ENCODE measurements at regions not wholly inside any gene's neighbourhood (a gene's known extent, or its start where the extent isn't known, plus 50 kb on each side); places are given as distances from the start of the nearest gene placed in this dataset.
A peak's percentile ranks its signal among the peaks of the same experiment; 100 is the strongest.
"Not testable (repeated sequence)": the region's sequence is repeated elsewhere in the genome, so short reads cannot be mapped to it uniquely, and the experiment has no call there.

DNA sequence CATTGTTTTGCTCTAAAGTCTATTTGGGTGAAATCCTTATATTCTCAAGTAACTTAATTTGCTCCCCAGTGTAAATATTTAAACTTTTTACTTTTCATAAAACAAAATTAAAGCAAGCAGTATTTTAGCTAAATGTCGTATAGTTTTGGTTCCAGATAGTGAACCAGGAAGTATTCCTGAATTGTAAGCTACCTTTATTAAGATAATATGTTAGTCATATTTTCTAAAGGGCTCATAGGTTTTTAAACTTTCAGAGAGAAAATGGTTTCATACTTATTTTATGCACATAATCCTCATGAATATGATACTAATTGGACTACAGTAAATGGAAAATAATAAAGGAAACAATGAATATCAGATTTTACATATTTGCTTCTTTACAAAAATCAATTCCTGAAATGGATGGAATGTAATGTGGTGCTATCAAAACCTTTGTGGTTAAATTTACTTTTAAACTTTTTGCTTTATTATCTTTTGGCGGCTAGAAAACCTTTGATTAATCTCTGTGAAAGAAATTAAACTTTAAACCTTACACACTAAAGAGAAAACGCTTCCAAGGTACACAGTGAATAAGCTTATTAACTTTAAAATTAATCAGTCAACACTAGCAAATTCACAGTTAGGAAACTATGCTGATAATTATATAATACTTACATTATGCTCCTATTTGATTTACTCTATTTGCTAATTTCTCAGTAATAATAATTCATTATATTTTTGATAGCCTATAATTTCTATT, 76.6 kb upstream of the RHOBTB1 start:
- Histone ChIP-seq H3K27me3 (no peaks in the 10 kb centered on the region), H3K36me3 (no peaks in the 10 kb centered on the region), H3K4me1 (peaks cover 0 to 16% (median 5%) of the 10 kb centered on the region in 3 donors), H3K4me3 (no peak overlapping the region), H3K9me3 (no peaks in the 10 kb centered on the region), H3K27ac (peak overlapping the region in 1 of 4 donors; percentile 30)
- TF ChIP-seq, protein P1, sequence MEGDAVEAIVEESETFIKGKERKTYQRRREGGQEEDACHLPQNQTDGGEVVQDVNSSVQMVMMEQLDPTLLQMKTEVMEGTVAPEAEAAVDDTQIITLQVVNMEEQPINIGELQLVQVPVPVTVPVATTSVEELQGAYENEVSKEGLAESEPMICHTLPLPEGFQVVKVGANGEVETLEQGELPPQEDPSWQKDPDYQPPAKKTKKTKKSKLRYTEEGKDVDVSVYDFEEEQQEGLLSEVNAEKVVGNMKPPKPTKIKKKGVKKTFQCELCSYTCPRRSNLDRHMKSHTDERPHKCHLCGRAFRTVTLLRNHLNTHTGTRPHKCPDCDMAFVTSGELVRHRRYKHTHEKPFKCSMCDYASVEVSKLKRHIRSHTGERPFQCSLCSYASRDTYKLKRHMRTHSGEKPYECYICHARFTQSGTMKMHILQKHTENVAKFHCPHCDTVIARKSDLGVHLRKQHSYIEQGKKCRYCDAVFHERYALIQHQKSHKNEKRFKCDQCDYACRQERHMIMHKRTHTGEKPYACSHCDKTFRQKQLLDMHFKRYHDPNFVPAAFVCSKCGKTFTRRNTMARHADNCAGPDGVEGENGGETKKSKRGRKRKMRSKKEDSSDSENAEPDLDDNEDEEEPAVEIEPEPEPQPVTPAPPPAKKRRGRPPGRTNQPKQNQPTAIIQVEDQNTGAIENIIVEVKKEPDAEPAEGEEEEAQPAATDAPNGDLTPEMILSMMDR (IDR thresholded peaks at IDR 0.05), result no peak
- intact Hi-C loops (cut with DNase I), result no loop called here
- ATAC-seq (peak in 3 of 4 donors; percentile 54 to 91 (median 57)), FAIRE-seq (peak; percentile 56), DNase-seq (no peak)
- WGBS, 2 donors, result 11 to 13% methylated on average over 3 of the region's 3 CpGs

- TF ChIP-seq, protein P1 (IDR thresholded peaks at IDR 0.05), result no peak
- no peaks in the 10 kb centered on the region for H3K9me3 ChIP-seq
- intact Hi-C loops (cut with DNase I), result no loop called here
- no peak overlapping the region for H3K4me3 ChIP-seq
- FAIRE-seq (no peak), ATAC-seq (no peak), DNase-seq (no peak)
- H3K4me1 ChIP-seq, result peaks cover 0 to 16% (median 5%) of the 10 kb centered on the region in 3 donors
- H3K36me3 ChIP-seq, result no peaks in the 10 kb centered on the region
- H3K27ac ChIP-seq, result no peak overlapping the region
- H3K27me3 ChIP-seq, result no peaks in the 10 kb centered on the region
These were observed 74.2 kb upstream of the RHOBTB1 start for GRCh38 chr10:61018146-61018545.

DNA sequence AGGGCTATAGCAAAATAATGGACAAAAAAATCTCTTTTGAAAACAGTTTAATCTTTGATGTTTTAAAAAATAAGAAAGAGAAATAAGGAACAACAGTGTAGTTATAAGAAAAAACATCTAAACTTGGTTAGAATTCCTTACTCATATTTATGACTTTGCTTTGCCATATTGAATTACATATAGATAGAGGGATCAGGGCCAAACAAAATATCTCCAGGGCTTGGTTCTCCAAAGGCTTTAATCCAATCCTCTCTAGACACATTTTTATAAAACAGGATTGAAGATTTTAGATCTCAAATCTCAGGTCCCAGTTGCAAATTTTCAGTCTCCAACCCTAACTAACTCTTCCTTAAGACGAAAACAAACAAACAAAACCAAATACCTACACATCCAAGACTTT, 72.6 kb upstream of the RHOBTB1 start:
- ATAC-seq, result no peak
- peaks cover 0 to 15% (median 5%) of the 10 kb centered on the region in 3 donors for H3K4me1 ChIP-seq
- no peaks in the 10 kb centered on the region for H3K36me3 ChIP-seq
- 95 to 96% methylated on average over 1 of the region's 1 CpG for WGBS, 2 donors
- TF ChIP-seq, protein P1 (IDR thresholded peaks at IDR 0.05), result no peak
- no peak for FAIRE-seq
- no peaks in the 10 kb centered on the region for H3K9me3 ChIP-seq
- H3K27me3 ChIP-seq, result no peaks in the 10 kb centered on the region
- DNase-seq, result no peak
- intact Hi-C loops (cut with DNase I), result no loop called here
- H3K27ac ChIP-seq, result no peak overlapping the region
- no peak overlapping the region for H3K4me3 ChIP-seq

DNA sequence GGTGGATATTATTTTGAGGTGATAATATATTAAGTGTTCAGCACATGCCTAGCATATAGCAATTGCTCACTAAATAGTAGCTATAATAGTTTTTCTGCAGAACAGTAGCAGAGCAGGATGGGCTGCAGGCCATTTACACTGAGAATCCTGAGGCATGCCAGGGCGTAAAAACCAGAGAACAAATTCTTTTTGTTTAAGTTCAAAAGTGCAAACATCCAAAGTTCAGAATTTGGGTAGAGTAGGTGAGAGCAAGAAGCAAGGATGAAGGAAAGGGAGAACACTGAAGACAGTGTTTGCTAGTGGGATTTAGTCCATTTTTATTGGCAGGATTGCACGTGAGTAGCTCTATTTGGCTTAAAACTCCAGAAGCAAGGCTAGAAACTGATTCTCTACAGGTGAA, 72.0 kb upstream of the RHOBTB1 start:
- intact Hi-C loops (cut with DNase I), result no loop called here
- TF ChIP-seq, protein P1 (IDR thresholded peaks at IDR 0.05), result no peak
- DNase-seq (no peak), ATAC-seq (no peak), FAIRE-seq (no peak)
- Histone ChIP-seq H3K4me3 (no peak overlapping the region), H3K4me1 (peaks cover 0 to 9% (median 5%) of the 10 kb centered on the region in 3 donors), H3K9me3 (no peaks in the 10 kb centered on the region), H3K27me3 (no peaks in the 10 kb centered on the region), H3K36me3 (no peaks in the 10 kb centered on the region), H3K27ac (no peak overlapping the region)
- WGBS, 2 donors, result 60 to 70% methylated on average over 2 of the region's 2 CpGs

DNA sequence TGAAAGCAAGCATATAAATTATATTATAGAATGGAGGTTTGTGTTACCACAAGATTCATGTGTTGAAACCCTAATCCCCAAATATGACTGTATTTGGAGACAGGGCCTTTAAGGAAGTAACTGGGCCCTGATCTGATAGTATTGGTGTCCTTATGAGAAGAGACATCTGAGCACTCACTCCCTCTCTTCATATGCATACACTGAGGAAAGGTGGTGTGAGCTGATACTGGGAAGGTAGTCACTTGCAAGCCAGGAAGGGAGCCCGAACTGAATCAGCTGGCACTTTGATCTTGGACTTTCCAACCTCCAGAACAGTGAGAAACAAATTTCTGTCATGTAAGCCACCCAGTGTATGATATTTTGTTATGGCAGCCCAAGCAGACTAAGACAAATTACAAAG, 66.9 kb upstream of the RHOBTB1 start:
- no peak overlapping the region for H3K4me3 ChIP-seq
- no peak overlapping the region for H3K27ac ChIP-seq
- TF ChIP-seq, protein P1 (IDR thresholded peaks at IDR 0.05), result no peak
- WGBS, 2 donors, result 85 to 94% methylated on average over 1 of the region's 1 CpG
- intact Hi-C loops (cut with DNase I), result no loop called here
- no peak for ATAC-seq
- H3K9me3 ChIP-seq, result no peaks in the 10 kb centered on the region
- DNase-seq, result no peak
- no peaks in the 10 kb centered on the region for H3K4me1 ChIP-seq
- FAIRE-seq, result no peak
- H3K27me3 ChIP-seq, result no peaks in the 10 kb centered on the region
- H3K36me3 ChIP-seq, result no peaks in the 10 kb centered on the region

GRCh38 chr10:61003069-61003468, 59.1 kb upstream of the RHOBTB1 start:
- intact Hi-C loops (cut with DNase I); H3K9me3 ChIP-seq; ATAC-seq; H3K36me3 ChIP-seq; DNase-seq; H3K4me3 ChIP-seq; H3K27ac ChIP-seq; H3K4me1 ChIP-seq; H3K27me3 ChIP-seq; FAIRE-seq: not testable (repeated sequence)
- WGBS, 2 donors, result 98% methylated on average over 3 of the region's 3 CpGs
